WTC11 (cell line): ENCODE measurements at regions not wholly inside any gene's neighbourhood (a gene's known extent, or its start where the extent isn't known, plus 50 kb on each side); places are given as distances from the start of the nearest gene placed in this dataset.

Experiments used
- ATAC-seq: fragments of 200-7000 bp; cut with Tn5 transposase; 2 replicates; pipeline ENCODE4 v1.10.0; 2021; ENCODE audit warnings: mild to moderate bottlenecking, moderate library complexity
- CTCF ChIA-PET: fragments of 300-600 bp; sonication (Branson Sonifier 250); formaldehyde crosslinking; loops from one replicate; lab custom pipeline; 2021; ENCODE audit warnings: antibody characterized with exemption; lab: Charles Lee
- POLR2A ChIA-PET: fragments of 350-600 bp; sonication (Branson Sonifier 250); formaldehyde crosslinking; loops from one replicate; lab custom pipeline; 2021; ENCODE audit warnings: antibody characterized with exemption; lab: Charles Lee
- DNase-seq: peaks from one replicate; pipeline ENCODE4 v3.0.0; 2021; ENCODE audit warnings: low spot score
- H3K27ac Mint-ChIP-seq: 2 replicates; pipeline ENCODE4 v1.8.0; 2021; ENCODE audit warnings: mixed read lengths
- H3K27me3 Mint-ChIP-seq: 2 replicates; pipeline ENCODE4 v1.8.0; 2021; ENCODE audit warnings: low read depth, mild to moderate bottlenecking, moderate library complexity, mixed read lengths
- H3K36me3 Mint-ChIP-seq: 2 replicates; pipeline ENCODE4 v1.8.0; 2021; ENCODE audit warnings: mixed read lengths
- H3K4me1 Mint-ChIP-seq: 2 replicates; pipeline ENCODE4 v1.8.0; 2022; ENCODE audit warnings: mixed read lengths
- H3K4me3 Mint-ChIP-seq: 2 replicates; pipeline ENCODE4 v1.8.0; 2021; ENCODE audit warnings: mild to moderate bottlenecking, moderate library complexity, mixed read lengths
- H3K9me3 Mint-ChIP-seq: 2 replicates; pipeline ENCODE4 v1.8.0; 2021; ENCODE audit warnings: mixed read lengths
- AFF4 ChIP-seq: sonication (generic); formaldehyde crosslinking; IDR thresholded peaks from 2 replicates; pipeline ENCODE4 v1.8.1; 2023; ENCODE audit warnings: mild to moderate bottlenecking, missing genetic modification reagents, borderline replicate concordance
- CREB1 ChIP-seq: sonication (generic); formaldehyde crosslinking; IDR thresholded peaks from 2 replicates; pipeline ENCODE4 v1.8.0; 2023; ENCODE audit warnings: mild to moderate bottlenecking, missing genetic modification reagents
- FOXJ3 ChIP-seq: sonication (generic); formaldehyde crosslinking; IDR thresholded peaks from 2 replicates; pipeline ENCODE4 v1.9.0; 2021; ENCODE audit warnings: missing genetic modification reagents, mild to moderate bottlenecking, borderline replicate concordance
- GABPB1 ChIP-seq: sonication (generic); formaldehyde crosslinking; IDR thresholded peaks from 2 replicates; pipeline ENCODE4 v1.8.1; 2023; ENCODE audit warnings: mild to moderate bottlenecking, missing genetic modification reagents
- GRHL2 ChIP-seq: fragments of 250-450 bp; sonication (Bioruptor Pico); IDR thresholded peaks from 2 replicates; pipeline ENCODE4 v1.8.0; 2022; ENCODE audit warnings: mild to moderate bottlenecking, moderate library complexity; ENCODE audit not compliant: insufficient replicate concordance, severe bottlenecking
- JAZF1 ChIP-seq: fragments of 250-450 bp; sonication (Bioruptor Pico); IDR thresholded peaks from 2 replicates; pipeline ENCODE4 v1.9.0; 2021; ENCODE audit warnings: moderate library complexity, mild to moderate bottlenecking, inconsistent platforms
- JUN ChIP-seq: sonication (generic); formaldehyde crosslinking; IDR thresholded peaks from 2 replicates; pipeline ENCODE4 v1.8.0; 2023; ENCODE audit warnings: mild to moderate bottlenecking, missing genetic modification reagents
- KAT7 ChIP-seq: sonication (generic); formaldehyde crosslinking; IDR thresholded peaks from 2 replicates; pipeline ENCODE4 v1.8.1; 2023; ENCODE audit warnings: missing genetic modification reagents, mild to moderate bottlenecking, borderline replicate concordance
- MLX ChIP-seq: sonication (generic); formaldehyde crosslinking; IDR thresholded peaks from 2 replicates; pipeline ENCODE4 v1.8.1; 2023; ENCODE audit warnings: mild to moderate bottlenecking, missing genetic modification reagents, moderate library complexity
- OVOL2 ChIP-seq: fragments of 250-450 bp; sonication (Bioruptor Pico); IDR thresholded peaks from 2 replicates; pipeline ENCODE4 v1.9.0; 2021; ENCODE audit warnings: mild to moderate bottlenecking, borderline replicate concordance
- TCF7 ChIP-seq: sonication (generic); formaldehyde crosslinking; IDR thresholded peaks from 2 replicates; pipeline ENCODE4 v1.8.0; 2022; ENCODE audit warnings: mild to moderate bottlenecking, low read depth, missing genetic modification reagents, moderate library complexity
- ZBTB21 ChIP-seq: sonication (generic); formaldehyde crosslinking; IDR thresholded peaks from 2 replicates; pipeline ENCODE4 v1.8.1; 2023; ENCODE audit warnings: mild to moderate bottlenecking, missing genetic modification reagents, borderline replicate concordance
- ZNF396 ChIP-seq: fragments of 250-450 bp; sonication (Bioruptor Pico); IDR thresholded peaks from 2 replicates; pipeline ENCODE4 v1.8.0; 2021; ENCODE audit warnings: mild to moderate bottlenecking, moderate library complexity, borderline replicate concordance
- ZNF423 ChIP-seq: fragments of 250-450 bp; sonication (Bioruptor Pico); IDR thresholded peaks from 2 replicates; pipeline ENCODE4 v2.1.2; 2022; ENCODE audit warnings: mild to moderate bottlenecking, moderate library complexity
- TF ChIP-seq, protein P1 (sequence below): sonication (generic); formaldehyde crosslinking; IDR thresholded peaks from 2 replicates; pipeline ENCODE4 v1.8.0; 2022; ENCODE audit warnings: mild to moderate bottlenecking, missing genetic modification reagents
- TF ChIP-seq, protein P2 (sequence below): fragments of 250-450 bp; sonication (Bioruptor Pico); IDR thresholded peaks from 2 replicates; pipeline ENCODE4 v1.9.0; 2021; ENCODE audit warnings: mild to moderate bottlenecking, borderline replicate concordance

GRCh38 chr9:108339251-108339650 is 516.5 kb downstream of the ACTL7B start (continued):
- TF ChIP-seq, protein P1, sequence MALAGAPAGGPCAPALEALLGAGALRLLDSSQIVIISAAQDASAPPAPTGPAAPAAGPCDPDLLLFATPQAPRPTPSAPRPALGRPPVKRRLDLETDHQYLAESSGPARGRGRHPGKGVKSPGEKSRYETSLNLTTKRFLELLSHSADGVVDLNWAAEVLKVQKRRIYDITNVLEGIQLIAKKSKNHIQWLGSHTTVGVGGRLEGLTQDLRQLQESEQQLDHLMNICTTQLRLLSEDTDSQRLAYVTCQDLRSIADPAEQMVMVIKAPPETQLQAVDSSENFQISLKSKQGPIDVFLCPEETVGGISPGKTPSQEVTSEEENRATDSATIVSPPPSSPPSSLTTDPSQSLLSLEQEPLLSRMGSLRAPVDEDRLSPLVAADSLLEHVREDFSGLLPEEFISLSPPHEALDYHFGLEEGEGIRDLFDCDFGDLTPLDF (CRISPR knock-in tag), result no peak

DNA sequence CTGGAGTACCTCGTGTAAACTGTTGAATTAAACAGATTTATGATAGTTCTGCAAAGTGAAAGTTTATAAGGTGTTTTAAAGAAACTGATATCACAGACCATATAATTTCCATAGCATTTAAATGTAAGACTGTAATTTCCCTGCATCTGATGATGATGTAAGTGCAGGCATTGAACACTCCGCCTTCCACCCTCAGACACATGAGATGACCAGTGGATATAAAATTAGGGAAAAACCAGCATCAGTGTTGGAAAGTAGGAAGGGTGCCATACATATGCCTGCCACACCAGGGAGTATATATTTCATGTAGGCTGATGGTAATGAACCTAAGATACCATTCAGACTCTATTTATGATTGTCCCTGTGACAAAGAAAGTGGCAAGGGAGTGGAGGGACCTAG is 519.2 kb downstream of the ACTL7B start:
- ATAC-seq (no peak), DNase-seq (no peak)
- Mint-ChIP-seq H3K27me3 (no peaks in the 10 kb centered on the region; the same call in 1 of the 2 replicates), H3K4me3 (no peak overlapping the region), H3K36me3 (no peaks in the 10 kb centered on the region), H3K4me1 (peaks cover 18% of the 10 kb centered on the region), H3K9me3 (peaks cover 4% of the 10 kb centered on the region), H3K27ac (no peak overlapping the region)
- TF ChIP-seq OVOL2 (no peak), ZBTB21 (no peak), AFF4 (CRISPR knock-in tag) (no peak), CREB1 (CRISPR knock-in tag) (no peak), KAT7 (CRISPR knock-in tag) (no peak), ZNF396 (CRISPR knock-in tag) (no peak)
- CTCF ChIA-PET, result no interaction called here
- POLR2A ChIA-PET, result no interaction called here

DNA sequence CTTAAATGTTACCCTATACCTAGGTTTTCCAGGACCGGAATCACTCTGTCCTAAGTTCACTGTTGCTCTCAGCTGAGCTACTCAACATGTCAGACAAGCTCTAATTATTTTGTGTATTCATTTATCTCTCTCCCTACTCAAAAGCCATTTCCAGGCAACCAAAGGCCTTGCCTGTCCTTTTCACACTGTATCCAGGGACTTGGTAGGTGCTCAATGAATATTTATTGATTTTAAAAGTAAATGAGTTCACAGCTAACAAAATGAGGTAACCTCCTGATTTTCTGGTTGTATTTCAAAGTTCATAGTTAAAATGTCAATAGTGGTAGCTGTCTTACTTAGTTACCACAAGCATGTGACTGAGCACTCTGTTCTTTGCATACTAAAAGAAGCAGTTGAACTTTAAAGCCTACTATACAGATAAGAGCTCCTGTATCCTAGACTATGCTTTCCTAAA is 522.2 kb downstream of the ACTL7B start:
- no peak overlapping the region for H3K4me3 Mint-ChIP-seq
- H3K27me3 Mint-ChIP-seq, result no peaks in the 10 kb centered on the region; the same call in 1 of the 2 replicates
- ATAC-seq (peak; percentile 78), DNase-seq (no peak)
- no peak for TF ChIP-seq ZNF423
- TF ChIP-seq JUN (CRISPR knock-in tag), result no peak
- no peak for TF ChIP-seq GRHL2 (CRISPR knock-in tag)
- peaks cover 15% of the 10 kb centered on the region for H3K9me3 Mint-ChIP-seq
- no peak overlapping the region for H3K27ac Mint-ChIP-seq
- peaks cover 21% of the 10 kb centered on the region for H3K4me1 Mint-ChIP-seq
- ChIA-PET CTCF (no interaction called here), POLR2A (no interaction called here)
- peaks cover 7% of the 10 kb centered on the region for H3K36me3 Mint-ChIP-seq

DNA sequence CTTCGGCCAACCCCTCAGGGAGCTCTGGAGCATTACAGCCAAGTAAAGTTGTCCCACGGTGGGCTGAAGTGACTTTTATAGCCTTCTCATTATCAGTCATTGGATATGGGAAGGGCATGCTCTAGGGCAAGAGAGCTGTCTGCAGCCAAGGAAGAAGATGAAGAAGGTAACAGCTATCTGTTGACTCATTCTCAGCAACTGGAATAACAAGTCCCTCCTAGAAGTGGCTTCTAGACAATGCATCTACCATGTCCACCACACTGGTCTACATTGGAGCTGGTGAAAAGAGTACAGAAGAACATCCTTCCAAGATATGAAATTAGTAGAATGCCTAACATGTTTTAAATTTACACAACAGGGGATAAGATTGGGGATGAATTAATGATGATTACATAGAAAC is 524.2 kb downstream of the ACTL7B start:
- H3K9me3 Mint-ChIP-seq, result peaks cover 33% of the 10 kb centered on the region
- H3K4me1 Mint-ChIP-seq, result peaks cover 21% of the 10 kb centered on the region
- H3K27me3 Mint-ChIP-seq, result no peaks in the 10 kb centered on the region; the same call in 1 of the 2 replicates
- ATAC-seq (no peak), DNase-seq (no peak)
- POLR2A ChIA-PET, result no interaction called here
- peaks cover 22% of the 10 kb centered on the region for H3K36me3 Mint-ChIP-seq
- CTCF ChIA-PET, result no interaction called here
- no peak overlapping the region for H3K4me3 Mint-ChIP-seq
- no peak overlapping the region for H3K27ac Mint-ChIP-seq
- no peak for TF ChIP-seq JAZF1 (CRISPR knock-in tag)
- TF ChIP-seq TCF7 (CRISPR knock-in tag), result no peak
- TF ChIP-seq FOXJ3 (CRISPR knock-in tag), result no peak
- TF ChIP-seq, protein P2, sequence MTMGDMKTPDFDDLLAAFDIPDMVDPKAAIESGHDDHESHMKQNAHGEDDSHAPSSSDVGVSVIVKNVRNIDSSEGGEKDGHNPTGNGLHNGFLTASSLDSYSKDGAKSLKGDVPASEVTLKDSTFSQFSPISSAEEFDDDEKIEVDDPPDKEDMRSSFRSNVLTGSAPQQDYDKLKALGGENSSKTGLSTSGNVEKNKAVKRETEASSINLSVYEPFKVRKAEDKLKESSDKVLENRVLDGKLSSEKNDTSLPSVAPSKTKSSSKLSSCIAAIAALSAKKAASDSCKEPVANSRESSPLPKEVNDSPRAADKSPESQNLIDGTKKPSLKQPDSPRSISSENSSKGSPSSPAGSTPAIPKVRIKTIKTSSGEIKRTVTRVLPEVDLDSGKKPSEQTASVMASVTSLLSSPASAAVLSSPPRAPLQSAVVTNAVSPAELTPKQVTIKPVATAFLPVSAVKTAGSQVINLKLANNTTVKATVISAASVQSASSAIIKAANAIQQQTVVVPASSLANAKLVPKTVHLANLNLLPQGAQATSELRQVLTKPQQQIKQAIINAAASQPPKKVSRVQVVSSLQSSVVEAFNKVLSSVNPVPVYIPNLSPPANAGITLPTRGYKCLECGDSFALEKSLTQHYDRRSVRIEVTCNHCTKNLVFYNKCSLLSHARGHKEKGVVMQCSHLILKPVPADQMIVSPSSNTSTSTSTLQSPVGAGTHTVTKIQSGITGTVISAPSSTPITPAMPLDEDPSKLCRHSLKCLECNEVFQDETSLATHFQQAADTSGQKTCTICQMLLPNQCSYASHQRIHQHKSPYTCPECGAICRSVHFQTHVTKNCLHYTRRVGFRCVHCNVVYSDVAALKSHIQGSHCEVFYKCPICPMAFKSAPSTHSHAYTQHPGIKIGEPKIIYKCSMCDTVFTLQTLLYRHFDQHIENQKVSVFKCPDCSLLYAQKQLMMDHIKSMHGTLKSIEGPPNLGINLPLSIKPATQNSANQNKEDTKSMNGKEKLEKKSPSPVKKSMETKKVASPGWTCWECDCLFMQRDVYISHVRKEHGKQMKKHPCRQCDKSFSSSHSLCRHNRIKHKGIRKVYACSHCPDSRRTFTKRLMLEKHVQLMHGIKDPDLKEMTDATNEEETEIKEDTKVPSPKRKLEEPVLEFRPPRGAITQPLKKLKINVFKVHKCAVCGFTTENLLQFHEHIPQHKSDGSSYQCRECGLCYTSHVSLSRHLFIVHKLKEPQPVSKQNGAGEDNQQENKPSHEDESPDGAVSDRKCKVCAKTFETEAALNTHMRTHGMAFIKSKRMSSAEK (CRISPR knock-in tag), result no peak
- no peak for TF ChIP-seq GRHL2 (CRISPR knock-in tag)
- TF ChIP-seq MLX (CRISPR knock-in tag), result no peak
- TF ChIP-seq GABPB1 (CRISPR knock-in tag), result no peak
